ENCODE measurements at regions not wholly inside any gene's neighbourhood (a gene's known extent, or its start where the extent isn't known, plus 50 kb on each side); places are given as distances from the start of the nearest gene placed in this dataset.

DNA sequence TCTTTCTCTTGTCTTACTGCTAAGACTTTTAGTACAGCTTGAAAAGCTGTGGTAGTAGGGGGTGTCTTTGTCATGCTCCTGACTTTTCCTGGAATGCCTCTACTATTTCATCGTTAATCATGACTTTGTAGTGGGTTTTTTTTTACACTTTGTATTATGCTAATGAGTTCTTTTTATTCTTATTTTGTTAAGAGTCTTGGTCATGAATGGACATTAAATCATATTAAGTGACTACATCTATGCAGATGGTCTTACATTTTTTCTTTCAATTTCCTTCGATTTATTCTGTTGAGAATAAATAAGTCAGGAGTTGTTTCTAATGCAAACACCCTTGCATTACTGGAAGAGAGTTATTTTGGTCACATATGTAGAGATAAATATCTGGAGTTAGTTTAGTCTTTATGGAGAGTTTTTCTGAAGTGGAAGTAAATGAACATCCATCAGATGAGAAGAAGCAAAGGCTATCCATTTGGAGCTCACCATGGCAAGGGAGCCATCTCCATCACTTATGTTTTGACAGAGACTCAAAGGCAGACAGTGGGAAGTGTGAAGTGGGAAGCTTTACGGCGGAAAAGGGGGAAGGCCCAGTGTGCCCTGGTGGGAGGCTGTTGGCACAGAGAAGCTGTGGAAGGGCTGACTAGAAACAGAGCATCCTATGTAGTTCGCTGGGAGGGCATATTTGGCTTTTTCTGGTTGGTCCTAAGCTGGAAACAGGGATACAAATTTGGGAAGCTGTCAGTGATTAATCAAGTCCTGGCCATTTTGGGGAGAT lies 73.1 kb upstream of the PRR23E start:
- H3K4me3 ChIP-seq (ENCODE audit: low read depth, low read length) = no peak overlapping the region
- no peak for DNase-seq (ENCODE audit: low read depth)
- TF ChIP-seq, protein P1, sequence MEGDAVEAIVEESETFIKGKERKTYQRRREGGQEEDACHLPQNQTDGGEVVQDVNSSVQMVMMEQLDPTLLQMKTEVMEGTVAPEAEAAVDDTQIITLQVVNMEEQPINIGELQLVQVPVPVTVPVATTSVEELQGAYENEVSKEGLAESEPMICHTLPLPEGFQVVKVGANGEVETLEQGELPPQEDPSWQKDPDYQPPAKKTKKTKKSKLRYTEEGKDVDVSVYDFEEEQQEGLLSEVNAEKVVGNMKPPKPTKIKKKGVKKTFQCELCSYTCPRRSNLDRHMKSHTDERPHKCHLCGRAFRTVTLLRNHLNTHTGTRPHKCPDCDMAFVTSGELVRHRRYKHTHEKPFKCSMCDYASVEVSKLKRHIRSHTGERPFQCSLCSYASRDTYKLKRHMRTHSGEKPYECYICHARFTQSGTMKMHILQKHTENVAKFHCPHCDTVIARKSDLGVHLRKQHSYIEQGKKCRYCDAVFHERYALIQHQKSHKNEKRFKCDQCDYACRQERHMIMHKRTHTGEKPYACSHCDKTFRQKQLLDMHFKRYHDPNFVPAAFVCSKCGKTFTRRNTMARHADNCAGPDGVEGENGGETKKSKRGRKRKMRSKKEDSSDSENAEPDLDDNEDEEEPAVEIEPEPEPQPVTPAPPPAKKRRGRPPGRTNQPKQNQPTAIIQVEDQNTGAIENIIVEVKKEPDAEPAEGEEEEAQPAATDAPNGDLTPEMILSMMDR (IDR thresholded peaks at IDR 0.05; ENCODE audit: insufficient read depth, low read length) = no peak

DNA sequence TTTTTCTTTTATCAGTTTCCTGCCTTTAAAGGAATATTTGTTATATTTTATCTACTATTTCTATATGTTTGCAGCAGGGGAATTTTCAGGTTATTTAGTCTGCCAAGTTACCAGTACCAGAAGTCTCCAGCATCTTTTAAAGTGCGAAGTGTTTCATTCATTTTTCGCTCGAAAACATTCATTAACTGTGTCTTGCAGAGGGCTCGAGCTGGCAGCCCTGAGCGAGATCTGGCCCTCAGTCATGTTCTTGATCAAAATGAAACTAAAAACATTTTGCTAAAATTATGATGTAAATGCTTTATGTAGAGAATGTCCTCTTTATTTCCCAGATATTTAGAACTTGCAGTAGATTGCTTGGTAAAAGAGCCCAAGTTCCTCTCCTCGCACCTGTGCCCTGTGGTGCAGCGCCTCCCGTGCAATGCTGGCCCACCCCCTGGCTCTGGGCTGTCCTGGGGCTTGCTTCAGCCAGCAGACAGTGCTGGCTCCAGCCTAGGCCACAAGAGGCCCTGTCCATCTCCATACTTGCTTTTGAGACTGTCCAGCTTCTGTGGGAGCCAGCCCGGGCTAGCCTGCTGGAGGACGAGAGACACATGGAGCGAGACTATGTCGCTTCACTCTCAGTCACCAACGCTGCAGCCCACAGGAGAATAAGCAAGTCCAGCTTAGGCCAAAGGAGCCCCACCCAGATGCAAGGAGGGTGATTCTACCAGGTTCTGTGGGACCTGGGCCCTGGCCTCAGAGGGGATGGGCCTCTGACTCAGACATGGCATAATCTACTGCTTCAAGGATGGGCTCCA lies 71.9 kb upstream of the PRR23E start:
- H3K4me3 ChIP-seq (ENCODE audit: low read depth, low read length) = no peak overlapping the region
- TF ChIP-seq, protein P1 (IDR thresholded peaks at IDR 0.05; ENCODE audit: insufficient read depth, low read length) = no peak
- no peak for DNase-seq (ENCODE audit: low read depth)

DNA sequence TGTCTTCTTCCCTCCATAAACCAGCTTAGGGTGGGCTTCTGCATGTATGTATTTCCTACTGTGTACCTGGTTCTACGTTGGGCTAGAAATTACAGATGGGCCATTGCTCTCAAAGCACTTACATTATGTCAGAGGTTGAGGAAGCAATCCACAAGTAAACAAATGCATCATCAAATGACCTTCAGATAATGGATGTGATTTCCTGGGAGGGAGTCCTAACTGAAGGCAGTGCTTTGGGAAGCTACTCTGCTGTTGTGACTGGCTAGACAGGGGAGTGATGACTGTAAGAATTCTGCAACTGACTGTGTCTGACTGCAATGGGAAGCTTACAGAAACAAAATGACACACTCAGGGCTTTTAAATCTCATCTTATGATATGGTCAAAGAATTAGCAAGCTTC lies 71.0 kb upstream of the PRR23E start:
- TF ChIP-seq, protein P1 (IDR thresholded peaks at IDR 0.05; ENCODE audit: insufficient read depth, low read length) = no peak
- H3K4me3 ChIP-seq (ENCODE audit: low read depth, low read length) = no peak overlapping the region
- no peak for DNase-seq (ENCODE audit: low read depth)

DNA sequence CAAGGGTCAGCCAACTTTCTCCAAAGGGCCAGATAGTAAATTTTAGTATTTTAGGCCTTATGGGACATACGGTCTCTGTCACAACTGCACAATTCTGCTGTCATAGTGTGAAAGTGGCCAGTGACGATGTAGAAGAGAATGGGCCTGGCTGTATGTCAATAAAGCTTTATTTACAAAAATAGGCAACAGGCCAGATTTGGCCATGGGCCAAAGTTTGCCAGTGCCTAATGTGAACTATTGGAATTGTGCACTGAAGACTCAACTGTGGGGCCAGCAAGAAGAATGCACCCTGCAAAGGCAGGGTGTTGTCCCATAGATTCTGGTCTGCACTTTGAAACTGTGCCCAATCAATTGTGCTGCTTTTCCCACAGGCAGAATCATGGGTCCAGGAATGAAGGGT lies 69.4 kb upstream of the PRR23E start:
- no peak overlapping the region for H3K4me3 ChIP-seq (ENCODE audit: low read depth, low read length)
- TF ChIP-seq, protein P1 (IDR thresholded peaks at IDR 0.05; ENCODE audit: insufficient read depth, low read length) = no peak
- DNase-seq (ENCODE audit: low read depth) = no peak

DNA sequence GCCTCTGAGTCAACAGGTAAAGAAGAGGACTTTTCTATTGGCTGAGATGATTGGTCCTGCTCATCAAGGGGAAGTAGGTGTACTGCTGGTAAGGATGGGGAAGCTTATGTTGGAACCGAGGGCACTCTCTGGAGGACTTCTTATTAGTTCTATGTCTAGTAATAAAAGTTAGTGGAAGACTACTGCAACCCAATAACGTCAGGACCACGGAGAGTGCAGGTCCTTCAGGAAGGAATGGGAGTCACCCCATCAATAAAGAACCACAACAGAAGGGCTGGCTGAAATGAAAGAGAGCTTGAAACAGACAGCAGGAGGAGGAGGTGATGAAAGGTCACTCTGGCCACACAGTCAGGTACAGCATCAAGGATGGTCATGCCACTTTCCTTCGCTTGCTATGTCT lies 68.8 kb upstream of the PRR23E start:
- DNase-seq (ENCODE audit: low read depth) = peak; percentile 10
- no peak overlapping the region for H3K4me3 ChIP-seq (ENCODE audit: low read depth, low read length)
- TF ChIP-seq, protein P1 (IDR thresholded peaks at IDR 0.05; ENCODE audit: insufficient read depth, low read length) = no peak

DNA sequence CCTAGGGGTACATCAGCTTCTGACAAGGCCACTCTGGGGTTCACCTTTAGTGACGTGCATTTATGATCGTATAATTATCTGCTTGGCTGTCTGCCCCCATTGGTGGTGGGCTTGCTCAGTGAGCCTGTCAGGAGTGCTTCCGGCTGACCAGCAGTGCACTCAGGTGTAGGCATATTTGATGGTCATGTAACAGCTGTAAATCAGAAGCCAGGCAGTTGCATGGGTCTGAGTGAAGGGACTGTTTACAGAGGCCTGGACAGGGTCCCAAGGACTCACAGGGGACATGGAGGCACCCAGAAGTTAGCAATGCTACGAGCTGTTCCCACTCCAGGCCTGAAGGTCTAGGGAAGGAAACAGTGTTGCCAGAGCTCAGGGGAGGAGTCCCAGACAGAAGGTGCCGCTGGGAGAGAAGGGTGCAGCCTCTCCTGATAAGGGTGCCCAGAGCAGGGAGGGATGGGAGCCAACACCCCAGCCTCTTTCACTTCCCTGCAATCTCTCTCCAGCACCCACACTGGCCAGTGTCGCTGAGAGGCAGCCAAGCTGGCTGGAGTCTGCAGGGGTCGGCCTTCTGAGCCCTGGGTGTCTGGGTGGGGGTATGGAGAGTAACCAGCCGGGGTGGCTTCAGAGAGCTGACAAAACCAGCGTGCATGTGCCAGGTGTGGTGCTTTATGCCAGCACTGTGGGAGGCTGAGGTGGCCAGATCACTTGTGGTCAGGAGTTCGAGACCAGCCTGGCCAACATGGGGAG lies 61.3 kb upstream of the PRR23E start:
- TF ChIP-seq, protein P1 (IDR thresholded peaks at IDR 0.05; ENCODE audit: insufficient read depth, low read length) = no peak
- DNase-seq (ENCODE audit: low read depth) = no peak
- H3K4me3 ChIP-seq (ENCODE audit: low read depth, low read length) = no peak overlapping the region
